GM12878 (cell line): ENCODE measurements at regions not wholly inside any gene's neighbourhood (a gene's known extent, or its start where the extent isn't known, plus 50 kb on each side); places are given as distances from the start of the nearest gene placed in this dataset.

Experiments used
- ATAC-seq: fragments of 200-7000 bp; cut with Tn5 transposase; 3 replicates; pipeline ENCODE4 v1.9.1; 2020; ENCODE audit warnings: mild to moderate bottlenecking, moderate library complexity
- BruUV-seq: library from RNA; stranded (reverse); fragments of 400-500 nt; replicated peaks from 2 replicates; lab custom pipeline; 2021; lab: Mats Ljungman, UMichigan
- CTCF ChIA-PET: fragments of 300-600 bp; sonication (Branson Sonifier 250); formaldehyde crosslinking; extraction: SDS; loops from one replicate; lab custom pipeline; 2021; ENCODE audit warnings: inconsistent platforms; lab: Yijun Ruan, JAX
- POLR2A ChIA-PET: fragments of 350-600 bp; formaldehyde crosslinking; extraction: SDS; loops from one replicate; lab custom pipeline; 2021; ENCODE audit warnings: inconsistent platforms; lab: Charles Lee
- RAD21 ChIA-PET: fragments of 300-600 bp; sonication (Branson Sonifier 250); formaldehyde crosslinking; loops from one replicate; lab custom pipeline; 2023; ENCODE audit warnings: antibody characterized with exemption; ENCODE audit not compliant: unreplicated experiment; lab: Charles Lee
- SMC1A ChIA-PET: fragments of 300-600 bp; sonication (Branson Sonifier 250); formaldehyde crosslinking; loops from one replicate; lab custom pipeline; 2023; ENCODE audit not compliant: unreplicated experiment, uncharacterized antibody; lab: Charles Lee
- DNase-seq: peaks from one replicate; pipeline ENCODE4 v3.0.0-alpha.2; 2011; ENCODE audit warnings: low read depth, low spot score
- FAIRE-seq: peaks from 3 replicates; lab custom pipeline; 2011; peaks lifted over from hg19 to GRCh38; lab: Jason Lieb, UNC
- H2AFZ ChIP-seq: 2 replicates; pipeline ENCODE4 v1.6.0; 2011; ENCODE audit warnings: low read depth, low read length, control low read depth; ENCODE audit not compliant: control insufficient read depth
- H3K27ac ChIP-seq: 2 replicates; pipeline ENCODE4 v1.5.1; 2011; ENCODE audit warnings: control low read depth; ENCODE audit not compliant: control insufficient read depth, insufficient read depth
- H3K27me3 ChIP-seq, 2 experiments: replicated peaks in 1 of 2; 2 replicates each; pipeline versions ENCODE4 v1.6.0 to v1.6.1; 2011; ENCODE audit warnings: low read length in 1 of 2; ENCODE audit not compliant: control insufficient read depth in 2 of 2, insufficient read depth in 2 of 2
- H3K36me3 ChIP-seq, 2 experiments: 2 replicates each; pipeline ENCODE4 v1.5.1; 2011; ENCODE audit warnings: low read length in 1 of 2; ENCODE audit not compliant: control insufficient read depth in 2 of 2, insufficient read depth in 2 of 2
- H3K4me1 ChIP-seq: 2 replicates; pipeline ENCODE4 v1.6.1; 2011; ENCODE audit warnings: mild to moderate bottlenecking, low read length, moderate library complexity, mixed read lengths; ENCODE audit not compliant: control insufficient read depth, insufficient read depth
- H3K4me2 ChIP-seq: 2 replicates; pipeline ENCODE4 v1.6.0; 2011; ENCODE audit warnings: control low read depth; ENCODE audit not compliant: control insufficient read depth, insufficient read depth
- H3K4me3 ChIP-seq: fragments of 200-600 bp; sonication (generic); 2 replicates; pipeline ENCODE4 v1.5.1; 2016
- H3K79me2 ChIP-seq: 2 replicates; pipeline ENCODE4 v1.6.0; 2011; ENCODE audit warnings: low read length; ENCODE audit not compliant: control insufficient read depth, insufficient read depth
- H3K9ac ChIP-seq: 2 replicates; pipeline ENCODE4 v1.8.0; 2011; ENCODE audit warnings: low read length, control low read depth, mixed read lengths; ENCODE audit not compliant: control insufficient read depth, insufficient read depth
- H3K9me3 ChIP-seq: replicated peaks from 3 replicates; pipeline ENCODE4 v1.5.1; 2011; ENCODE audit warnings: mild to moderate bottlenecking, low read length; ENCODE audit not compliant: control insufficient read depth, insufficient read depth
- H4K20me1 ChIP-seq: 2 replicates; pipeline ENCODE4 v1.6.0; 2011; ENCODE audit not compliant: control insufficient read depth, insufficient read depth
- ATF2 ChIP-seq: IDR thresholded peaks from 2 replicates; pipeline ENCODE4 v1.6.1; 2012; ENCODE audit warnings: low read length, inconsistent platforms
- BCL3 ChIP-seq: IDR thresholded peaks from 2 replicates; pipeline ENCODE4 v1.6.1; 2011; ENCODE audit warnings: borderline replicate concordance, low read depth, mild to moderate bottlenecking, moderate library complexity, low read length; ENCODE audit not compliant: insufficient read depth, poor library complexity, severe bottlenecking
- EED ChIP-seq: sonication (generic); IDR thresholded peaks from 2 replicates; pipeline ENCODE4 v1.6.1; 2016; ENCODE audit warnings: antibody characterized with exemption, low read depth
- JUNB ChIP-seq: IDR thresholded peaks from 2 replicates; pipeline ENCODE4 v1.6.1; 2016; ENCODE audit warnings: antibody characterized with exemption, mild to moderate bottlenecking
- JUND ChIP-seq: IDR thresholded peaks from 2 replicates; pipeline ENCODE4 v1.6.1; 2012; ENCODE audit warnings: low read depth, mild to moderate bottlenecking, low read length, improper control_type of control experiment, moderate library complexity
- PKNOX1 ChIP-seq: fragments of 450-650 bp; IDR thresholded peaks from 2 replicates; pipeline ENCODE4 v1.6.1; 2016; ENCODE audit warnings: mild to moderate bottlenecking
- RAD21 ChIP-seq: IDR thresholded peaks from 2 replicates; pipeline ENCODE4 v1.6.1; 2011; ENCODE audit warnings: mild to moderate bottlenecking, low read depth, low read length, moderate library complexity; ENCODE audit not compliant: insufficient read depth
- ZBTB11 ChIP-seq: fragments of 450-650 bp; formaldehyde crosslinking; IDR thresholded peaks from 2 replicates; pipeline ENCODE4 v1.5.0; 2022; ENCODE audit warnings: mild to moderate bottlenecking, missing genetic modification characterization
- ZBTB4 ChIP-seq: fragments of 450-650 bp; formaldehyde crosslinking; IDR thresholded peaks from 2 replicates; pipeline ENCODE4 v1.4.0; 2022; ENCODE audit warnings: mild to moderate bottlenecking, moderate library complexity
- WGBS: methylation state at CpG from one replicate; pipeline ENCODE4 v1.1.6; 2016; ENCODE audit warnings: low lambda C conversion rate; ENCODE audit not compliant: insufficient replicate concordance, insufficient coverage; ENCODE audit errors: missing lambda C conversion rate; 5-methylcytosine and 5-hydroxymethylcytosine counted together
- in situ Hi-C: fragments of 300-500 bp; cut with MboI; formaldehyde crosslinking; loops from 9 replicates; pipeline ENCODE4 v1.14.3; 2018; ENCODE audit warnings: mixed read lengths
- intact Hi-C: fragments of 100-400 bp; cut with micrococcal nuclease; formaldehyde crosslinking; loops from one replicate; pipeline ENCODE4 v1.14.2; 2022; ENCODE audit not compliant: unreplicated experiment

- no TSS peak for BruUV-seq
- Histone ChIP-seq H3K4me2 (peak overlapping the region; percentile 58), H2AFZ (peak overlapping the region; percentile 35; the same call in 1 of the 2 replicates), H3K9me3 (no peaks in the 10 kb centered on the region; the same call in 1 of the 3 replicates), H4K20me1 (no peaks in the 10 kb centered on the region), H3K4me3 (no peak overlapping the region), H3K9ac (no peak overlapping the region), H3K27me3 (no peaks in the 10 kb centered on the region), H3K27ac (peak overlapping the region; percentile 78), H3K36me3 (no peaks in the 10 kb centered on the region), H3K4me1 (peaks cover 40% of the 10 kb centered on the region), H3K79me2 (no peaks in the 10 kb centered on the region)
- in situ Hi-C loops (no loop called here), intact Hi-C loops (no loop called here)
- ATAC-seq (peak; percentile 56), FAIRE-seq (no peak), DNase-seq (no peak)
- CTCF ChIA-PET, result interaction anchor here (3.7 kb wide), 1 partner anchor 9 kb away, joined by 23 read pairs; no protein-coding TSS in a partner anchor
- POLR2A ChIA-PET, result interaction anchor here (1.4 to 2.2 kb wide), 5 partner anchors 10 to 68 kb away, joined by 3 to 11 read pairs (median 6); no protein-coding TSS in a partner anchor
- RAD21 ChIA-PET, result interaction anchor here (0.6 to 2.5 kb wide), 8 partner anchors 9 to 625 kb away, joined by 3 to 43 read pairs (median 6); partner anchors contain the start of gene WDR1
- SMC1A ChIA-PET, result interaction anchor here (0.7 to 4.2 kb wide), 14 partner anchors 9 to 213 kb away, joined by 3 to 56 read pairs (median 4); no protein-coding TSS in a partner anchor
- WGBS, result 59% methylated on average over 1 of the region's 1 CpG
- TF ChIP-seq ATF2 (peak; percentile 77), EED (0 out of 2 replicates have a peak, but pooled peaks have one; percentile 10), RAD21 (no peak), JUND (no peak), JUNB (peak; percentile 12; the same call in 1 of the 2 replicates), BCL3 (peak; percentile 74), PKNOX1 (no peak), ZBTB4 (no peak), ZBTB11 (CRISPR knock-in tag) (no peak)
Measured at GRCh38 chr4:10741961-10742699, 57.6 kb upstream of the CLNK start.
